ENCODE measurements at regions not wholly inside any gene's neighbourhood (a gene's known extent, or its start where the extent isn't known, plus 50 kb on each side); places are given as distances from the start of the nearest gene placed in this dataset.

DNA sequence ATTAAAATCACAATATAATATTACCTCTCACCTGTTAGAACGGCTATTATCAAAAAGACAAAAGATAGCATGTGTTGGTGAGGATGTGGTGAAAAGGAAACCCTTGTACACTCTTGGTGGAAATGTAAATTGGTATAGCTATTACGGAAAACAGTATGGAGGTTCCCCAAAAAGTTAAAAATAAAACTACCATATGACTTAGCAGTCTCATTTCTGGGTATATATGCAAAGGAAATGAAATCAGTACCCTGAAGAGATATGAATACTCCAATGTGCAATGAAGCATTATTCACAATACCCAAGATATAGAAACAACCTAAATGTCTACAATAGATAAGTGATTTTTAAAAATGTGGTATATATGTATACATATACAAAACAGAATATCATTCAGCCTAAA is 199.9 kb downstream of the SNX18 start:
- TF ChIP-seq, protein P1, sequence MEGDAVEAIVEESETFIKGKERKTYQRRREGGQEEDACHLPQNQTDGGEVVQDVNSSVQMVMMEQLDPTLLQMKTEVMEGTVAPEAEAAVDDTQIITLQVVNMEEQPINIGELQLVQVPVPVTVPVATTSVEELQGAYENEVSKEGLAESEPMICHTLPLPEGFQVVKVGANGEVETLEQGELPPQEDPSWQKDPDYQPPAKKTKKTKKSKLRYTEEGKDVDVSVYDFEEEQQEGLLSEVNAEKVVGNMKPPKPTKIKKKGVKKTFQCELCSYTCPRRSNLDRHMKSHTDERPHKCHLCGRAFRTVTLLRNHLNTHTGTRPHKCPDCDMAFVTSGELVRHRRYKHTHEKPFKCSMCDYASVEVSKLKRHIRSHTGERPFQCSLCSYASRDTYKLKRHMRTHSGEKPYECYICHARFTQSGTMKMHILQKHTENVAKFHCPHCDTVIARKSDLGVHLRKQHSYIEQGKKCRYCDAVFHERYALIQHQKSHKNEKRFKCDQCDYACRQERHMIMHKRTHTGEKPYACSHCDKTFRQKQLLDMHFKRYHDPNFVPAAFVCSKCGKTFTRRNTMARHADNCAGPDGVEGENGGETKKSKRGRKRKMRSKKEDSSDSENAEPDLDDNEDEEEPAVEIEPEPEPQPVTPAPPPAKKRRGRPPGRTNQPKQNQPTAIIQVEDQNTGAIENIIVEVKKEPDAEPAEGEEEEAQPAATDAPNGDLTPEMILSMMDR (IDR thresholded peaks at IDR 0.05; ENCODE audit: control extremely low read depth, extremely low read depth): no peak
- Histone ChIP-seq H3K36me3 (ENCODE audit: control insufficient read depth in 4 of 4, insufficient read depth in 4 of 4, low read length in 4 of 4) (no peaks in the 10 kb centered on the region), H3K27ac (ENCODE audit: low read depth in 1 of 2, low read length in 1 of 2) (no peak overlapping the region), H3K9ac (ENCODE audit: insufficient read depth in 1 of 2, low read length in 2 of 2) (no peak overlapping the region), H3K4me3 (no peak overlapping the region), H3K27me3 (ENCODE audit: control insufficient read depth in 3 of 3, insufficient read depth in 3 of 3, low read length in 2 of 3) (no peaks in the 10 kb centered on the region), H3K4me1 (ENCODE audit: control insufficient read depth in 5 of 5, insufficient read depth in 5 of 5, low read length in 5 of 5) (peaks cover 6 to 32% (median 10%) of the 10 kb centered on the region in 5 donors), H3K9me3 (ENCODE audit: control insufficient read depth in 4 of 4, insufficient read depth in 3 of 4, low read length in 3 of 4) (no peaks in the 10 kb centered on the region)
- ATAC-seq (ENCODE audit: insufficient read depth, low FRiP score) (no peak), DNase-seq (no peak)
- 77 to 80% methylated on average over 2 of the region's 2 CpGs for WGBS, 2 donors

DNA sequence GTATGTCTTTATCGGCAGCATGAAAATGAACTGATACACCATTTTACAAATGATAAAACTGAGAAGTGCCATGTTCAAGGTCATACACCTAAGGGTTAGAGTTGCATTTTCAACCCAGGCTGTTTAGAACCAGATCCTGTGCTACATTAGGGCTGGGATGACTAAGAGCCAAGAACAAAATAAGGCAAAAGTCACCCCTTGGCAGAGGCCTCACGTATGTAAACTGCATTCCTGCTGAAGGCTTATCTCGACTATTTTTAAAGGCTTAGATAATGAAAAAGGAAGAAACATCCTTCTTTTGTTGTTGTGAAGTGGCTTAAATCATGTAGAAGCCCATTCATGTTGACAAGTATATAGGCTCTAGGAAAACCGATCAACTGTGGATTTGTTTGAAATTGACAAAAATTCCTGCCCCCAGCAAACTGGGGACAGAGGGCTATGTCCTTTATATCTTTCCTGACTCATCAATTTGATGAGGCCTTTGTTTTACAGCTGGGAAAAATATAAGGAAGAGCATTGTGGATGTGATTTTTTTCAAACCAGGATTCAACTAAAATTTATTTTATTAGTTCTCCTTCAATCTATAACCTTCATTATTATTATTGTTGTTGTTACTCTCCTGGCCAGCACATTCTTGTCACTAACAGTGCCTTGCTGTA is 196.5 kb downstream of the SNX18 start:
- ATAC-seq (ENCODE audit: insufficient read depth, low FRiP score): no peak
- H3K27ac ChIP-seq (ENCODE audit: low read depth in 1 of 2, low read length in 1 of 2): no peak overlapping the region
- TF ChIP-seq, protein P1 (IDR thresholded peaks at IDR 0.05; ENCODE audit: control extremely low read depth, extremely low read depth): no peak
- WGBS, 2 donors: 56 to 76% methylated on average over 4 of the region's 4 CpGs
- no peak overlapping the region for H3K9ac ChIP-seq (ENCODE audit: insufficient read depth in 1 of 2, low read length in 2 of 2)
- no peak overlapping the region for H3K4me3 ChIP-seq
- H3K27me3 ChIP-seq (ENCODE audit: control insufficient read depth in 3 of 3, insufficient read depth in 3 of 3, low read length in 2 of 3): no peaks in the 10 kb centered on the region
- DNase-seq: peak in 1 of 3 donors; percentile 36
- H3K4me1 ChIP-seq (ENCODE audit: control insufficient read depth in 5 of 5, insufficient read depth in 5 of 5, low read length in 5 of 5): peaks cover 0 to 19% (median under 1%) of the 10 kb centered on the region in 5 donors
- H3K9me3 ChIP-seq (ENCODE audit: control insufficient read depth in 4 of 4, insufficient read depth in 3 of 4, low read length in 3 of 4): peaks cover 0 to 2% (median 0%) of the 10 kb centered on the region in 4 donors
- no peaks in the 10 kb centered on the region for H3K36me3 ChIP-seq (ENCODE audit: control insufficient read depth in 4 of 4, insufficient read depth in 4 of 4, low read length in 4 of 4)

DNA sequence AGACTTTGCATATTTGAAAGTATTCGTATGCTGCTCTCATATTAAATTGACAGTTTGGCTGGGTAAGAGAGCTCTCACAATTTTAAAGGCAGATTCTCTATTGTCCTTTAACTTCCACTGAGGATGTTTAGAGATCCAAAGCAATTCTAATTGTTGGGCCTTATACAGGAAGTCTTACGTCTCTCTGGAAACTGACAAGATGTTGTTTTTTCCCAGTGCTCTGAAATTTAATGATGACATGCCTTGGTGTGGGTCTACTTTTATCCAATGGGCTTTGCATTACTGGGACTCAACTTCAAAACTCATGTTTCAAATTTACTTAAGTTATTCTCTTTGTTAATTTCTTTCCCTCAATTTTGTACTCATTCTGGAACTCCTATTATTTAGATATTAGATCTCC is 191.5 kb downstream of the SNX18 start:
- TF ChIP-seq, protein P1 (IDR thresholded peaks at IDR 0.05; ENCODE audit: control extremely low read depth, extremely low read depth): no peak
- Histone ChIP-seq H3K4me1 (ENCODE audit: control insufficient read depth in 5 of 5, insufficient read depth in 5 of 5, low read length in 5 of 5) (peaks cover 0 to 15% (median 6%) of the 10 kb centered on the region in 5 donors), H3K4me3 (no peak overlapping the region), H3K27ac (ENCODE audit: low read depth in 1 of 2, low read length in 1 of 2) (no peak overlapping the region), H3K27me3 (ENCODE audit: control insufficient read depth in 3 of 3, insufficient read depth in 3 of 3, low read length in 2 of 3) (no peaks in the 10 kb centered on the region), H3K9me3 (ENCODE audit: control insufficient read depth in 4 of 4, insufficient read depth in 3 of 4, low read length in 3 of 4) (peaks cover 0 to 2% (median 0%) of the 10 kb centered on the region in 4 donors), H3K36me3 (ENCODE audit: control insufficient read depth in 4 of 4, insufficient read depth in 4 of 4, low read length in 4 of 4) (no peaks in the 10 kb centered on the region), H3K9ac (ENCODE audit: insufficient read depth in 1 of 2, low read length in 2 of 2) (no peak overlapping the region)
- DNase-seq (no peak), ATAC-seq (ENCODE audit: insufficient read depth, low FRiP score) (no peak)
- WGBS, 2 donors: 71 to 77% methylated on average over 2 of the region's 2 CpGs

DNA sequence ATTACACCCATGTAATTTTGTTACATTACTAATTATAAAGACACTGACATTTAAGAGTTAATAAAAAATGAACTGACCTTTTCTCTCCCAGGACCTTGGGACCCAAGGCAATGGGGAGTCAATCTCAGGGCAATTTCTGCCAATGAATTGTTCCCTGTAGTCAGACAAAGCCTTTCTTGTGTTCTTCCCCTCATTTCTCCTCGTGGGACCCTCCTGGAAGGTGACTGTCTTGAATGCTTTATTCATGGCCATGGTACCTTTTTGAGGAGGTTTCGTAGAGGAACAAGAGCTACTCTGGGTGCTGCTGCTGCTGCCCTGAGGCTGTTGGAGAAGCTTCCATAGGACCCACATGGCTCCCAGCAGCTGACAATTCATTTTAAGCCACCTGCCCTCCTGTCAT is 190.3 kb downstream of the SNX18 start:
- no peak overlapping the region for H3K27ac ChIP-seq (ENCODE audit: low read depth in 1 of 2, low read length in 1 of 2)
- H3K36me3 ChIP-seq (ENCODE audit: control insufficient read depth in 4 of 4, insufficient read depth in 4 of 4, low read length in 4 of 4): no peaks in the 10 kb centered on the region
- no peak overlapping the region for H3K4me3 ChIP-seq
- DNase-seq: no peak
- H3K4me1 ChIP-seq (ENCODE audit: control insufficient read depth in 5 of 5, insufficient read depth in 5 of 5, low read length in 5 of 5): peaks cover 2 to 24% (median 18%) of the 10 kb centered on the region in 5 donors
- WGBS, 2 donors: 86 to 91% methylated on average over 2 of the region's 2 CpGs
- no peak for ATAC-seq (ENCODE audit: insufficient read depth, low FRiP score)
- H3K9ac ChIP-seq (ENCODE audit: insufficient read depth in 1 of 2, low read length in 2 of 2): no peak overlapping the region
- no peaks in the 10 kb centered on the region for H3K27me3 ChIP-seq (ENCODE audit: control insufficient read depth in 3 of 3, insufficient read depth in 3 of 3, low read length in 2 of 3)
- TF ChIP-seq, protein P1 (IDR thresholded peaks at IDR 0.05; ENCODE audit: control extremely low read depth, extremely low read depth): no peak
- H3K9me3 ChIP-seq (ENCODE audit: control insufficient read depth in 4 of 4, insufficient read depth in 3 of 4, low read length in 3 of 4): peaks cover 0 to 2% (median 0%) of the 10 kb centered on the region in 4 donors

Measured in lung (tissue), 11 donors.